Activated CD4-positive, alpha-beta T cell treated with anti-CD3 and anti-CD28 coated beads, Interleukin-10, Interleukin-2, amounts not matched to agents 100 ng/mL and 50 ng/mL, durations not matched to agents 16 hours and 8 hours (primary cell): ENCODE measurements at regions not wholly inside any gene's neighbourhood (a gene's known extent, or its start where the extent isn't known, plus 50 kb on each side); places are given as distances from the start of the nearest gene placed in this dataset.
"Not testable (repeated sequence)": the region's sequence is repeated elsewhere in the genome, so short reads cannot be mapped to it uniquely, and the experiment has no call there.

Experiments used
- DNase-seq: peaks from one replicate; pipeline ENCODE4 v3.0.0-alpha.2; 2020

- DNase-seq, result no peak
These were observed 90.6 kb upstream of the AMN1 start for GRCh38 chr12:31819427-31819826.

- DNase-seq, result no peak
These were observed 89.9 kb upstream of the AMN1 start for GRCh38 chr12:31818623-31819268.

GRCh38 chr12:31817120-31817519, 88.3 kb upstream of the AMN1 start:
- DNase-seq, result no peak

- DNase-seq, result no peak
These were observed 86.3 kb upstream of the AMN1 start for GRCh38 chr12:31815096-31815495.

GRCh38 chr12:31813305-31813704, 84.5 kb upstream of the AMN1 start:
- no peak for DNase-seq

- no peak for DNase-seq
These were observed 78.9 kb upstream of the AMN1 start for GRCh38 chr12:31807773-31808097.

GRCh38 chr12:31807081-31807772, 78.4 kb upstream of the AMN1 start:
- peak; percentile 2 for DNase-seq

- DNase-seq, result not testable (repeated sequence)
These were observed 76.9 kb upstream of the AMN1 start for GRCh38 chr12:31805681-31806080.

- DNase-seq, result not testable (repeated sequence)
These were observed 75.9 kb upstream of the AMN1 start for GRCh38 chr12:31804707-31805106.

GRCh38 chr12:31804185-31804504, 75.3 kb upstream of the AMN1 start:
- DNase-seq, result peak; percentile 63

- DNase-seq, result no peak
These were observed 74.7 kb upstream of the AMN1 start for GRCh38 chr12:31803306-31804184.

- no peak for DNase-seq
These were observed 73.1 kb upstream of the AMN1 start for GRCh38 chr12:31801872-31802271.

GRCh38 chr12:31797230-31797872, 68.5 kb upstream of the AMN1 start:
- DNase-seq, result no peak

GRCh38 chr12:31796270-31796951, 67.6 kb upstream of the AMN1 start:
- DNase-seq, result no peak

GRCh38 chr12:31794745-31795144, 65.9 kb upstream of the AMN1 start:
- DNase-seq, result no peak

GRCh38 chr12:31791265-31791664, 62.4 kb upstream of the AMN1 start:
- not testable (repeated sequence) for DNase-seq

- no peak for DNase-seq
These were observed 61.9 kb upstream of the AMN1 start for GRCh38 chr12:31790759-31791158.

- DNase-seq, result no peak
These were observed 56.5 kb upstream of the AMN1 start for GRCh38 chr12:31785318-31785717.

- no peak for DNase-seq
These were observed 55.3 kb upstream of the AMN1 start for GRCh38 chr12:31783996-31784645.

- DNase-seq, result no peak
These were observed 54.7 kb upstream of the AMN1 start for GRCh38 chr12:31783556-31783955.

GRCh38 chr12:31781894-31782540, 53.2 kb upstream of the AMN1 start:
- no peak for DNase-seq

GRCh38 chr12:31780096-31780495, 51.3 kb upstream of the AMN1 start:
- no peak for DNase-seq
